HFFc6 (cell line): ENCODE measurements at regions not wholly inside any gene's neighbourhood (a gene's known extent, or its start where the extent isn't known, plus 50 kb on each side); places are given as distances from the start of the nearest gene placed in this dataset.

Source experiments
- DNase-seq: peaks from one replicate; pipeline ENCODE4 v3.0.0-alpha.2; 2018
- H3K27ac Mint-ChIP-seq: 2 replicates; pipeline ENCODE4 v1.8.0; 2020; ENCODE audit warnings: mild to moderate bottlenecking, mixed read lengths
- H3K27me3 Mint-ChIP-seq: 2 replicates; pipeline ENCODE4 v1.8.0; 2021; ENCODE audit warnings: mild to moderate bottlenecking, moderate library complexity, mixed read lengths; ENCODE audit not compliant: insufficient read depth
- H3K36me3 Mint-ChIP-seq: 2 replicates; pipeline ENCODE4 v1.8.0; 2021; ENCODE audit warnings: low read depth, mixed read lengths
- H3K4me1 Mint-ChIP-seq: 2 replicates; pipeline ENCODE4 v1.8.0; 2020; ENCODE audit warnings: low read depth, mixed read lengths
- H3K4me3 Mint-ChIP-seq: 2 replicates; pipeline ENCODE4 v1.8.0; 2020; ENCODE audit warnings: mild to moderate bottlenecking, moderate library complexity, mixed read lengths
- H3K9me3 Mint-ChIP-seq: 2 replicates; pipeline ENCODE4 v1.8.0; 2020; ENCODE audit warnings: mild to moderate bottlenecking, mixed read lengths
- TF ChIP-seq, protein P1 (sequence below): fragments of 200-600 bp; sonication (generic); IDR thresholded peaks from 2 replicates; pipeline ENCODE4 v1.5.0; 2021; ENCODE audit warnings: antibody characterized with exemption, mild to moderate bottlenecking

DNA sequence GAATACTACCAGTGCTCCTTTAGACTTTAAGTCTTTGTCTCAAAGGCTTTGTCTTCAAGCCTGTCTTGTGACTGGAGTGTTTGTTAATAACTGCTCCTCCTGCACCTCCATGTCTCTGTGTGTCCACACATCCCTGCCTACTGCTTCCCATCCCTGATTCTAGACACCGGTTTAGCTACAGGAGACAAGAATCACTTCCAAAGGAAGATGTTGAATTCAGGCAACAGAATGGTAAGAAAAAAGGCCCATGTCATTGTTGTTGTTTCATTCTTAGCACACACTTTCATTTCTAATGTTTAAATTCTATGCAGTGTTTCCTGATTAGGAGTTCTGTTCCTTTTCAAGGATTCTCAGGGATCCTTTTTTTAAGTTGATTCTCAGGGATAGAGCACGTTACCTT, 293.6 kb upstream of the STXBP5 start:
- Mint-ChIP-seq H3K36me3 (peaks cover 37% of the 10 kb centered on the region), H3K4me1 (peaks cover 58% of the 10 kb centered on the region), H3K27me3 (peaks cover 2% of the 10 kb centered on the region; the same call in 1 of the 2 replicates), H3K4me3 (no peak overlapping the region), H3K9me3 (no peaks in the 10 kb centered on the region), H3K27ac (no peak overlapping the region)
- DNase-seq: no peak
- TF ChIP-seq, protein P1, sequence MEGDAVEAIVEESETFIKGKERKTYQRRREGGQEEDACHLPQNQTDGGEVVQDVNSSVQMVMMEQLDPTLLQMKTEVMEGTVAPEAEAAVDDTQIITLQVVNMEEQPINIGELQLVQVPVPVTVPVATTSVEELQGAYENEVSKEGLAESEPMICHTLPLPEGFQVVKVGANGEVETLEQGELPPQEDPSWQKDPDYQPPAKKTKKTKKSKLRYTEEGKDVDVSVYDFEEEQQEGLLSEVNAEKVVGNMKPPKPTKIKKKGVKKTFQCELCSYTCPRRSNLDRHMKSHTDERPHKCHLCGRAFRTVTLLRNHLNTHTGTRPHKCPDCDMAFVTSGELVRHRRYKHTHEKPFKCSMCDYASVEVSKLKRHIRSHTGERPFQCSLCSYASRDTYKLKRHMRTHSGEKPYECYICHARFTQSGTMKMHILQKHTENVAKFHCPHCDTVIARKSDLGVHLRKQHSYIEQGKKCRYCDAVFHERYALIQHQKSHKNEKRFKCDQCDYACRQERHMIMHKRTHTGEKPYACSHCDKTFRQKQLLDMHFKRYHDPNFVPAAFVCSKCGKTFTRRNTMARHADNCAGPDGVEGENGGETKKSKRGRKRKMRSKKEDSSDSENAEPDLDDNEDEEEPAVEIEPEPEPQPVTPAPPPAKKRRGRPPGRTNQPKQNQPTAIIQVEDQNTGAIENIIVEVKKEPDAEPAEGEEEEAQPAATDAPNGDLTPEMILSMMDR: no peak

- TF ChIP-seq, protein P1: no peak
- Mint-ChIP-seq H3K36me3 (peaks cover 48% of the 10 kb centered on the region), H3K27me3 (peaks cover 2% of the 10 kb centered on the region; the same call in 1 of the 2 replicates), H3K4me1 (peaks cover 65% of the 10 kb centered on the region), H3K27ac (no peak overlapping the region), H3K4me3 (no peak overlapping the region), H3K9me3 (0 out of 2 replicates have a peak, but pooled peaks cover 3% of the 10 kb centered on the region)
- no peak for DNase-seq
Measured at GRCh38 chr6:146911635-146912215, 292.5 kb upstream of the STXBP5 start.

DNA sequence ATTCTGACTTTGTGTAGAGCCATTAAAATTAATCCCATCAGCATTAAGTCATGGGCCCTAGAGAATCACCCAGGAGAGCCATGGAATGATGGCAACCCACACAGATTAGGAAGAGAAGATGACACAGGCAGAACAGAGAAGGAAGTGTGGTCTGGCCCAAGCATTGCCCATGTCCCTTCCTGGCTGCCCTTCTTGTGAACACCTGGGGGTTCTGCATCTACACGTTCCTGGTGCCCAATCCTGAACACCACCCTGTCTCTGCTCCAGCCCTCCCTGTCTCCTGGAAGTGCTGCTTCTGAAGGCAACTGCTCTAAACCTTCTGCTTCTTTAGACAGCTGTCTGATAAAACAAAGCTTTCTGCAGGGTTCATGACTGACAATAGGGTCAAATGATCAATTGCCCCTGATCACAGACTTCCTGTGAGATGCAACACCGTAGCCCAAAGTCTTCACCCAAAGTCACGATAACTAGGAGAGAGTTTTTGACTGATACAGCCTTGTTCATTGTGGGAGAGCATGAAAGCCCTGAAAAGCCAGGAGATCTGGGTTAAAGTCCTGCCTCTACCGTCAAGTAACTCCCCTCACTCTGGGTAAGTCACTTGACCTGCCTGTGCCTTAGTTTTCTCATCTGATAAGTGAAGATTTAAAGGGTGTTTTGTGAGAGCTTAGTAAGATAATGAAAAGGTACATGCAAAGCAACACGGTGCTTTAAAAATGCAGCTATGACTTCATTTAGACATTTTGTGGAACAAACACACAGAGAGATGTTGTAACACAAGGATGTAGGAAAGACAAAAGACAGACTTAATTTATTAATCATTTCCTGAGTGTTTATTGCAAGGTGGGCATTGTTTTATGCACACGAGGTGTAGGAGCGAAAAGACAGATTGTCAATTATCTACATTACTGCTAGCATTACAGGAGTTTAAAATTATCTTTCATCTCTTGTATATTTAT, 291.2 kb upstream of the STXBP5 start:
- no peak for DNase-seq
- TF ChIP-seq, protein P1: no peak
- peak overlapping the region; percentile 98 for H3K27ac Mint-ChIP-seq
- H3K4me1 Mint-ChIP-seq: peaks cover 73% of the 10 kb centered on the region
- peaks cover 2% of the 10 kb centered on the region; the same call in 1 of the 2 replicates for H3K27me3 Mint-ChIP-seq
- H3K9me3 Mint-ChIP-seq: 0 out of 2 replicates have a peak, but pooled peaks cover 3% of the 10 kb centered on the region
- H3K4me3 Mint-ChIP-seq: peak overlapping the region; percentile 86
- H3K36me3 Mint-ChIP-seq: peaks cover 50% of the 10 kb centered on the region

GRCh38 chr6:146913842-146914488, 290.3 kb upstream of the STXBP5 start:
- H3K9me3 Mint-ChIP-seq: 0 out of 2 replicates have a peak, but pooled peaks cover 3% of the 10 kb centered on the region
- DNase-seq: peak; percentile 99
- H3K27ac Mint-ChIP-seq: peak overlapping the region; percentile 98
- H3K4me1 Mint-ChIP-seq: peaks cover 73% of the 10 kb centered on the region
- H3K27me3 Mint-ChIP-seq: peaks cover 2% of the 10 kb centered on the region; the same call in 1 of the 2 replicates
- H3K36me3 Mint-ChIP-seq: peaks cover 43% of the 10 kb centered on the region
- TF ChIP-seq, protein P1: peak; percentile 17; the same call in 1 of the 2 replicates
- H3K4me3 Mint-ChIP-seq: peak overlapping the region; percentile 86
